Heart right ventricle (tissue), 16 donors: ENCODE measurements at regions not wholly inside any gene's neighbourhood (a gene's known extent, or its start where the extent isn't known, plus 50 kb on each side); places are given as distances from the start of the nearest gene placed in this dataset.

Experiments used
- ATAC-seq, 8 donors: fragments of 200-7000 bp; cut with Tn5 transposase; one replicate each; pipeline ENCODE4 v1.9.1; 2020; ENCODE audit warnings: mild to moderate bottlenecking in 8 of 8, moderate library complexity in 8 of 8, moderate number of reproducible peaks in 1 of 8
- DNase-seq, 2 donors: peaks; one replicate each; pipeline ENCODE4 v3.0.0-alpha.2; 2020
- H3K27ac ChIP-seq, 10 donors: fragments of 200-600 bp; sonication (generic) in 2 of 10; one replicate each; pipeline versions ENCODE4 v1.5.0 to v1.8.0; 2020 to 2022; ENCODE audit warnings: mild to moderate bottlenecking in 3 of 10
- H3K27me3 ChIP-seq, 7 donors: fragments of 200-600 bp; one replicate each; pipeline ENCODE4 v1.8.0; 2021 to 2022; ENCODE audit warnings: mild to moderate bottlenecking in 2 of 7
- H3K36me3 ChIP-seq, 9 donors: fragments of 200-600 bp; sonication (generic) in 1 of 9; one replicate each; pipeline versions ENCODE4 v1.5.0 to v1.8.0; 2020 to 2022; ENCODE audit warnings: mild to moderate bottlenecking in 2 of 9
- H3K4me1 ChIP-seq, 9 donors: fragments of 200-600 bp; sonication (generic) in 1 of 9; one replicate each; pipeline versions ENCODE4 v1.5.0 to v1.8.0; 2020 to 2022; ENCODE audit warnings: mild to moderate bottlenecking in 4 of 9
- H3K4me3 ChIP-seq, 10 donors: fragments of 200-600 bp; sonication (generic) in 2 of 10; one replicate each; pipeline versions ENCODE4 v1.5.0 to v1.8.0; 2020 to 2022; ENCODE audit warnings: mild to moderate bottlenecking in 7 of 10, moderate library complexity in 2 of 10
- H3K9me3 ChIP-seq, 11 donors: fragments of 200-600 bp in 10 of 11; sonication (generic) in 2 of 11; one replicate each; pipeline versions ENCODE4 v1.5.0 to v1.8.0; 2013 to 2022; ENCODE audit warnings: mild to moderate bottlenecking in 2 of 11, control low read depth in 1 of 11, moderate library complexity in 1 of 11
- WGBS, 2 donors: extraction: QIAGEN DNeasy Blood & Tissue Kit; methylation state at CpG; one replicate each; pipeline ENCODE4 v1.1.7; 2013; ENCODE audit warnings: inconsistent platforms in 1 of 2; 5-methylcytosine and 5-hydroxymethylcytosine counted together
- intact Hi-C, 10 donors: fragments of 100-400 bp; cut with DNase I; formaldehyde crosslinking; loops; one replicate each; pipeline versions ENCODE4 v1.11.1 to v1.14.2; 2022
- TF ChIP-seq, protein P1 (sequence below), 9 donors: fragments of 200-600 bp; sonication (generic) in 2 of 9; IDR thresholded peaks; one replicate each; pipeline versions ENCODE4 v1.5.0 to v1.8.0; 2021 to 2022; ENCODE audit warnings: antibody characterized with exemption in 9 of 9, mild to moderate bottlenecking in 5 of 9, moderate library complexity in 1 of 9
- donor health status: Arrhythmogenic right ventricular cardiomyopathy.
- donor health status: ischemic (EF 13 %, LVEDD 7.1; RV severe dilation, severe dysfunction).
- donor health status: healthy with polysubstance abuse.
- donor health status: DM: no; HTN: yes; CAD: no.
- donor health status: DM: no; HTN: no; CAD: no.
- donor health status: ischemic (EF 25% LVEDD 6.9; RV normal size, moderate dysfunction).
- donor health status: ischemic (EF 25% LVEDD 5.7; RV mildly dilated, moderate dysfunction).
- donor health status: healthy.
- donor health status: DM: yes; HTN: yes; CAD: no.
- donor health status: Ischemic cardiomyopathy.
- donor health status: ischemic (EF 35%, LVEDD 5.7; RV mildly dilated, moderate dysfunction).
- donor health status: nonischemic (EF 11% LVEDD 7.7; RV severe dilation, severe dysfunction).
- donor health status: DM: yes; HTN: yes; CAD: no.
- donor health status: PGD.
- donor health status: ischemic (EF 29% LVEDD 5.4; RV normal size, mild dysfunction).
- donor health status: nonischemic (EF 23%, LVEDD 6.1; RV moderate dilation, normal function).

DNA sequence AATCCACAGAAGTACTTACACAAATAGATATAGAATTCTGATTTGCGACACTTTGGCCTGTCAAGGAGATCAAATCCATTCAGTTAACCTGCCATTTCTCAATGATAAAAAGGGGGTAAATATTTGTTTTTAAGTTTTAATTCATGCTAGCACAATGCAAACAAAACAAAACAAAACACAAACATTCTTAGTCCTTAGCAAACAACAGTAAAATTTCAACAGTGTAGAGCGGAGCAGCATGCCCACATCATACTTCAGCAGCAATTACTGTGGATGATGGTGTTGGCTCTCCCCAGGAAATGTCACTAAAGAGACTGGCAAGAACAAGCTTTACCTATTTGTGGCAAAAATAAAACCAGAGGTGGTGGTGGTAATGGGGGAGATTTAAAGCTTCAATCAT lies 625.2 kb upstream of the PCDH20 start:
- intact Hi-C loops, result no loop called here
- no peak overlapping the region for H3K27ac ChIP-seq
- peaks cover 0 to 8% (median 0%) of the 10 kb centered on the region in 11 donors for H3K9me3 ChIP-seq
- 89 to 98% methylated on average over 2 of the region's 2 CpGs for WGBS, 2 donors
- H3K36me3 ChIP-seq, result no peaks in the 10 kb centered on the region
- no peaks in the 10 kb centered on the region for H3K27me3 ChIP-seq
- TF ChIP-seq, protein P1, sequence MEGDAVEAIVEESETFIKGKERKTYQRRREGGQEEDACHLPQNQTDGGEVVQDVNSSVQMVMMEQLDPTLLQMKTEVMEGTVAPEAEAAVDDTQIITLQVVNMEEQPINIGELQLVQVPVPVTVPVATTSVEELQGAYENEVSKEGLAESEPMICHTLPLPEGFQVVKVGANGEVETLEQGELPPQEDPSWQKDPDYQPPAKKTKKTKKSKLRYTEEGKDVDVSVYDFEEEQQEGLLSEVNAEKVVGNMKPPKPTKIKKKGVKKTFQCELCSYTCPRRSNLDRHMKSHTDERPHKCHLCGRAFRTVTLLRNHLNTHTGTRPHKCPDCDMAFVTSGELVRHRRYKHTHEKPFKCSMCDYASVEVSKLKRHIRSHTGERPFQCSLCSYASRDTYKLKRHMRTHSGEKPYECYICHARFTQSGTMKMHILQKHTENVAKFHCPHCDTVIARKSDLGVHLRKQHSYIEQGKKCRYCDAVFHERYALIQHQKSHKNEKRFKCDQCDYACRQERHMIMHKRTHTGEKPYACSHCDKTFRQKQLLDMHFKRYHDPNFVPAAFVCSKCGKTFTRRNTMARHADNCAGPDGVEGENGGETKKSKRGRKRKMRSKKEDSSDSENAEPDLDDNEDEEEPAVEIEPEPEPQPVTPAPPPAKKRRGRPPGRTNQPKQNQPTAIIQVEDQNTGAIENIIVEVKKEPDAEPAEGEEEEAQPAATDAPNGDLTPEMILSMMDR (IDR thresholded peaks at IDR 0.05), result no peak
- H3K4me3 ChIP-seq, result no peak overlapping the region
- H3K4me1 ChIP-seq, result no peaks in the 10 kb centered on the region
- ATAC-seq (no peak), DNase-seq (no peak)

DNA sequence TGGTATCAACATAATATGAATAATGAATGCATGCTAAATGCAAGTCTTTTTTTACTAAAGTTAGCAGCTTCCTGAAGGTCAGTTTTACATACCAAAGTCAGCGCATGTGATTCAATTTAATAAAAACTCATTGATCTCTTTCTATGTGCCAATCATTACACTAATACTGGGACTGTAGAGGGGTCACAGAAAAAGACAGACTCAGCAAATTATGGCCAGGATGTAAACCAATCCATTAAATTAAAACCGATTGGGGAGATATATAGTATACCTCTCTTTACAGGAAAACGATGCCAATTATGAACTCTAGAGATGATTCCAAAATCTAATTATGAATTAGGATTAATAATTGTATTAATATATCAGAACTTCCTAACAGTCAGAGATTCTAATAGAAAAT lies 624.4 kb upstream of the PCDH20 start:
- DNase-seq, result no peak
- no peak overlapping the region for H3K4me3 ChIP-seq
- no peaks in the 10 kb centered on the region for H3K36me3 ChIP-seq
- no peaks in the 10 kb centered on the region for H3K27me3 ChIP-seq
- H3K27ac ChIP-seq, result no peak overlapping the region
- intact Hi-C loops, result no loop called here
- peaks cover 0 to 1% (median 0%) of the 10 kb centered on the region in 11 donors for H3K9me3 ChIP-seq
- TF ChIP-seq, protein P1 (IDR thresholded peaks at IDR 0.05), result no peak
- H3K4me1 ChIP-seq, result no peaks in the 10 kb centered on the region
- ATAC-seq, result no peak
- WGBS, 2 donors, result 81% methylated on average over 3 of the region's 3 CpGs

DNA sequence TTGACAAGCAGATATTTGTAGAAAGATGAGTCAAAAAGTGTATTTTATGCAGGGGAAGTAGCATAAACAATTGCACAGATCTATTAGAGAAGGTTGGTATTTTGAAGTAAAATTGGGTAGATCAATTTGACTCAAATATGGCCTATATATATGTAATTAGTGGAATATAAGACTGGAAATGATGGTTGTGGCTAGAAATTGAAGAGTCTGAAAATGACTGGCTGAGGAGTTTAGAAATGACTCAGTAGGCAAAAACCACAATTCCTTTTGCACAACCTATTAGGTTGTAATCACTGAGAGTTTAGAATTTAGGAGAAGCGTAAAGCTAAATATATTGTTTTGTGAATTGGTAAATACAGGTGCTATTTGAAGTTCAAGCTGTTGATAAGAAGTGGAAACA lies 622.6 kb upstream of the PCDH20 start:
- intact Hi-C loops, result loop anchor here in 1 of 10 donors (1.0 kb wide), 1 partner anchor 24 kb away; no protein-coding TSS in a partner anchor
- Histone ChIP-seq H3K27ac (no peak overlapping the region), H3K9me3 (no peaks in the 10 kb centered on the region), H3K36me3 (no peaks in the 10 kb centered on the region), H3K4me1 (no peaks in the 10 kb centered on the region), H3K27me3 (no peaks in the 10 kb centered on the region), H3K4me3 (no peak overlapping the region)
- ATAC-seq (no peak), DNase-seq (no peak)
- TF ChIP-seq, protein P1 (IDR thresholded peaks at IDR 0.05), result no peak
- WGBS, 2 donors, result 86 to 88% methylated on average over 1 of the region's 1 CpG

DNA sequence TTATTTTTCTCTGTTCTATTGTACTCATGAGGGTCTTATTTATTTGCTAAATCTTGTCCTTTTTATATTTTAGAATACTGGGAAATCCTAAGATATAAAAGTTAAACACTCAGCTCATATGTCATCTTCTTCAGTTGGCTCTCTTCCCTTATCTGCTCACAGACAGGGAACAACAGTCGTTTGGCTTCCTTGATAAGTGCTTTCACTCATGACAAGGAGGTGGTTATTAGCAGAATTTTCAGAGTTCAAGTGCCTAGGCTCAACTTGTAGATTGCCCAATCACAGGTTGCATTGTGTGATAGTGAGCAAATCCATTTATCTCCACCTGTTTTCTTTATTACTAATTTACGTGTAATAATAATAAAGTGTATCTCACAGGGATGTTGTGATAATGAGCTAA lies 620.3 kb upstream of the PCDH20 start:
- WGBS, 2 donors, result 26 to 28% methylated on average over 2 of the region's 2 CpGs
- TF ChIP-seq, protein P1 (IDR thresholded peaks at IDR 0.05), result no peak

More for the DNA sequence above, 620.3 kb upstream of the PCDH20 start:
- no peak for ATAC-seq
- no peak overlapping the region for H3K4me3 ChIP-seq
- H3K4me1 ChIP-seq, result no peaks in the 10 kb centered on the region
- no peaks in the 10 kb centered on the region for H3K9me3 ChIP-seq
- no peak for DNase-seq
- no peak overlapping the region for H3K27ac ChIP-seq
- no peaks in the 10 kb centered on the region for H3K36me3 ChIP-seq
- intact Hi-C loops, result no loop called here
- no peaks in the 10 kb centered on the region for H3K27me3 ChIP-seq
